HepG2 (cell line): ENCODE measurements at regions not wholly inside any gene's neighbourhood (a gene's known extent, or its start where the extent isn't known, plus 50 kb on each side); places are given as distances from the start of the nearest gene placed in this dataset.

Experiments
- CHCHD3 ChIP-seq: sonication (generic); formaldehyde crosslinking; IDR thresholded peaks from 2 replicates; pipeline ENCODE4 v1.8.0; 2022; ENCODE audit warnings: mild to moderate bottlenecking, missing genetic modification reagents, moderate library complexity
- CREBL2 ChIP-seq: sonication (generic); formaldehyde crosslinking; IDR thresholded peaks from 2 replicates; pipeline ENCODE4 v1.8.1; 2023; ENCODE audit warnings: missing genetic modification reagents, mild to moderate bottlenecking, borderline replicate concordance
- E2F2 ChIP-seq: sonication (generic); formaldehyde crosslinking; IDR thresholded peaks from 2 replicates; pipeline ENCODE4 v1.4.0; 2020; ENCODE audit warnings: missing genetic modification reagents, borderline replicate concordance
- EEA1 ChIP-seq: sonication (generic); formaldehyde crosslinking; IDR thresholded peaks from 2 replicates; pipeline ENCODE4 v1.5.1; 2020; ENCODE audit warnings: mild to moderate bottlenecking, missing genetic modification reagents, borderline replicate concordance
- ESRRA ChIP-seq: sonication (generic); formaldehyde crosslinking; IDR thresholded peaks from 2 replicates; pipeline ENCODE4 v1.5.1; 2020; ENCODE audit warnings: mild to moderate bottlenecking, low read depth, missing genetic modification reagents
- FOXJ3 ChIP-seq: sonication (generic); formaldehyde crosslinking; IDR thresholded peaks from 2 replicates; pipeline ENCODE4 v1.4.0; 2020; ENCODE audit warnings: missing genetic modification reagents, mild to moderate bottlenecking, borderline replicate concordance
- FOXK2 ChIP-seq: fragments of 450-650 bp; IDR thresholded peaks from 2 replicates; pipeline ENCODE4 v1.6.1; 2016
- GATAD1 ChIP-seq: IDR thresholded peaks from 2 replicates; pipeline ENCODE4 v1.6.1; 2016; ENCODE audit warnings: missing genetic modification reagents, missing compliant biosample characterization
- IKZF5 ChIP-seq: IDR thresholded peaks from 2 replicates; pipeline ENCODE4 v1.6.1; 2018; ENCODE audit warnings: missing genetic modification reagents, mild to moderate bottlenecking, missing compliant biosample characterization
- JUN ChIP-seq: sonication (generic); formaldehyde crosslinking; IDR thresholded peaks from 2 replicates; pipeline ENCODE4 v1.4.0; 2020; ENCODE audit warnings: mild to moderate bottlenecking, missing genetic modification reagents
- KLF11 ChIP-seq: IDR thresholded peaks from 2 replicates; pipeline ENCODE4 v1.6.1; 2016; ENCODE audit warnings: missing compliant biosample characterization
- MZF1 ChIP-seq: sonication (generic); formaldehyde crosslinking; IDR thresholded peaks from 2 replicates; pipeline ENCODE4 v1.8.1; 2023; ENCODE audit warnings: mild to moderate bottlenecking, missing genetic modification reagents, borderline replicate concordance
- RORA ChIP-seq: sonication (generic); formaldehyde crosslinking; IDR thresholded peaks from 2 replicates; pipeline ENCODE4 v1.5.0; 2020; ENCODE audit warnings: mild to moderate bottlenecking, missing genetic modification reagents, moderate library complexity
- SYNCRIP ChIP-seq: fragments of 200-400 bp; formaldehyde crosslinking; IDR thresholded peaks from 2 replicates; pipeline ENCODE4 v1.6.1; 2018; ENCODE audit warnings: mild to moderate bottlenecking, low read depth, low read length; ENCODE audit not compliant: insufficient read depth
- ZFP1 ChIP-seq: IDR thresholded peaks from 2 replicates; pipeline ENCODE4 v1.6.1; 2016
- ZNF124 ChIP-seq: sonication (generic); formaldehyde crosslinking; IDR thresholded peaks from 2 replicates; pipeline ENCODE4 v1.4.0; 2020; ENCODE audit warnings: missing genetic modification reagents
- ZNF207 ChIP-seq: fragments of 450-650 bp; IDR thresholded peaks from 2 replicates; pipeline ENCODE4 v1.6.1; 2016; ENCODE audit warnings: antibody characterized with exemption, borderline replicate concordance
- ZNF660 ChIP-seq: sonication (generic); formaldehyde crosslinking; IDR thresholded peaks from 2 replicates; pipeline ENCODE4 v1.5.1; 2020; ENCODE audit warnings: mild to moderate bottlenecking, low read depth, missing genetic modification reagents, borderline replicate concordance
- ZNF749 ChIP-seq: sonication (generic); formaldehyde crosslinking; IDR thresholded peaks from 2 replicates; pipeline ENCODE4 v1.8.0; 2022; ENCODE audit warnings: mild to moderate bottlenecking, missing genetic modification reagents, moderate library complexity, borderline replicate concordance
- TF ChIP-seq, protein P1 (sequence below): sonication (generic); formaldehyde crosslinking; IDR thresholded peaks from 2 replicates; pipeline ENCODE4 v1.4.0; 2020; ENCODE audit warnings: missing genetic modification reagents, mild to moderate bottlenecking, borderline replicate concordance
- TF ChIP-seq, protein P2 (sequence below): sonication (generic); formaldehyde crosslinking; IDR thresholded peaks from 2 replicates; pipeline ENCODE4 v1.8.0; 2023; ENCODE audit warnings: mild to moderate bottlenecking, missing genetic modification reagents
- TF ChIP-seq, protein P3 (sequence below): sonication (generic); formaldehyde crosslinking; IDR thresholded peaks from 2 replicates; pipeline ENCODE4 v1.4.0; 2020; ENCODE audit warnings: missing genetic modification reagents, low read depth, mild to moderate bottlenecking, borderline replicate concordance

- TF ChIP-seq CHCHD3 (no peak), ZNF207 (no peak), ZFP1 (no peak), CREBL2 (no peak), FOXK2 (no peak), E2F2 (no peak), ESRRA (CRISPR knock-in tag) (no peak), GATAD1 (CRISPR knock-in tag) (no peak), EEA1 (CRISPR knock-in tag) (no peak), ZNF124 (CRISPR knock-in tag) (peak; percentile 33; the same call in 1 of the 2 replicates), IKZF5 (peak; percentile 32; the same call in 1 of the 2 replicates), MZF1 (CRISPR knock-in tag) (no peak), KLF11 (CRISPR knock-in tag) (no peak), SYNCRIP (no peak), FOXJ3 (CRISPR knock-in tag) (peak; percentile 72; the same call in 1 of the 2 replicates), ZNF749 (CRISPR knock-in tag) (no peak), ZNF660 (CRISPR knock-in tag) (no peak), RORA (CRISPR knock-in tag) (no peak), JUN (CRISPR knock-in tag) (no peak)
- TF ChIP-seq, protein P1, sequence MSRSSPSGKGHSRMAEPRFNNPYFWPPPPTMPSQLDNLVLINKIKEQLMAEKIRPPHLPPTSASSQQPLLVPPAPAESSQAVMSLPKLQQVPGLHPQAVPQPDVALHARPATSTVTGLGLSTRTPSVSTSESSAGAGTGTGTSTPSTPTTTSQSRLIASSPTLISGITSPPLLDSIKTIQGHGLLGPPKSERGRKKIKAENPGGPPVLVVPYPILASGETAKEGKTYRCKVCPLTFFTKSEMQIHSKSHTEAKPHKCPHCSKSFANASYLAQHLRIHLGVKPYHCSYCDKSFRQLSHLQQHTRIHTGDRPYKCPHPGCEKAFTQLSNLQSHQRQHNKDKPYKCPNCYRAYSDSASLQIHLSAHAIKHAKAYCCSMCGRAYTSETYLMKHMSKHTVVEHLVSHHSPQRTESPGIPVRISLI (CRISPR knock-in tag) = no peak
- TF ChIP-seq, protein P2, sequence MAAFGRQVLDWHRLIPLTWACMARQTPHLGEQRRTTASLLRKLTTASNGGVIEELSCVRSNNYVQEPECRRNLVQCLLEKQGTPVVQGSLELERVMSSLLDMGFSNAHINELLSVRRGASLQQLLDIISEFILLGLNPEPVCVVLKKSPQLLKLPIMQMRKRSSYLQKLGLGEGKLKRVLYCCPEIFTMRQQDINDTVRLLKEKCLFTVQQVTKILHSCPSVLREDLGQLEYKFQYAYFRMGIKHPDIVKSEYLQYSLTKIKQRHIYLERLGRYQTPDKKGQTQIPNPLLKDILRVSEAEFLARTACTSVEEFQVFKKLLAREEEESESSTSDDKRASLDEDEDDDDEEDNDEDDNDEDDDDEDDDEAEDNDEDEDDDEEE (CRISPR knock-in tag) = no peak
- TF ChIP-seq, protein P3, sequence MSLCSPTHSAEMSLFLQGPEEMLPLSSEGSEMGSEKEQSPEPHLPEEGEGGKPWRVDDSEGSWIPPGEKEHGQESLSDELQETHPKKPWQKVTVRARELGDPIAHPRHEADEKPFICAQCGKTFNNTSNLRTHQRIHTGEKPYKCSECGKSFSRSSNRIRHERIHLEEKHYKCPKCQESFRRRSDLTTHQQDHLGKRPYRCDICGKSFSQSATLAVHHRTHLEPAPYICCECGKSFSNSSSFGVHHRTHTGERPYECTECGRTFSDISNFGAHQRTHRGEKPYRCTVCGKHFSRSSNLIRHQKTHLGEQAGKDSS (CRISPR knock-in tag) = no peak
Measured at GRCh38 chr10:25078658-25079431, 62.4 kb downstream of the THNSL1 start (continued).
